Upper lobe of right lung (tissue), 1 donor: ENCODE measurements at regions not wholly inside any gene's neighbourhood (a gene's known extent, or its start where the extent isn't known, plus 50 kb on each side); places are given as distances from the start of the nearest gene placed in this dataset.
A peak's percentile ranks its signal among the peaks of the same experiment; 100 is the strongest.

Experiments
- ATAC-seq: fragments of 200-7000 bp; cut with Tn5 transposase; one replicate; pipeline ENCODE4 v1.9.1; 2020; ENCODE audit warnings: mild to moderate bottlenecking, moderate library complexity
- DNase-seq: peaks from one replicate; pipeline ENCODE4 v3.0.0-alpha.2; 2020
- H3K27ac ChIP-seq: fragments of 200-600 bp; one replicate; pipeline ENCODE4 v1.8.0; 2022
- H3K27me3 ChIP-seq: fragments of 200-600 bp; one replicate; pipeline ENCODE4 v1.8.0; 2022; ENCODE audit warnings: mild to moderate bottlenecking
- H3K36me3 ChIP-seq: fragments of 200-600 bp; one replicate; pipeline ENCODE4 v1.8.0; 2022
- H3K4me1 ChIP-seq: fragments of 200-600 bp; one replicate; pipeline ENCODE4 v1.8.0; 2022
- H3K4me3 ChIP-seq: fragments of 200-600 bp; one replicate; pipeline ENCODE4 v1.8.0; 2022; ENCODE audit warnings: mild to moderate bottlenecking
- H3K9me3 ChIP-seq: fragments of 200-600 bp; one replicate; pipeline ENCODE4 v1.8.0; 2022
- CTCF ChIP-seq: fragments of 200-600 bp; IDR thresholded peaks from one replicate; pipeline ENCODE4 v1.8.0; 2022; ENCODE audit warnings: antibody characterized with exemption
- intact Hi-C: fragments of 100-400 bp; cut with DNase I; formaldehyde crosslinking; loops from one replicate; pipeline ENCODE4 v1.11.0; 2022
- donor health status: DM: no; HTN: yes; CAD: no; lungs with severe emphysema.

- Histone ChIP-seq H3K9me3 (no peaks in the 10 kb centered on the region), H3K4me1 (peaks cover 18% of the 10 kb centered on the region), H3K4me3 (no peak overlapping the region), H3K27ac (no peak overlapping the region), H3K27me3 (no peaks in the 10 kb centered on the region), H3K36me3 (no peaks in the 10 kb centered on the region)
- DNase-seq (no peak), ATAC-seq (no peak)
- no peak for TF ChIP-seq CTCF
- intact Hi-C loops, result no loop called here
These were observed 132.1 kb downstream of the PLCE1 start for GRCh38 chr10:94125856-94126255.

GRCh38 chr10:94129393-94130130 is 135.8 kb downstream of the PLCE1 start:
- Histone ChIP-seq H3K4me1 (peaks cover 12% of the 10 kb centered on the region), H3K36me3 (no peaks in the 10 kb centered on the region), H3K27ac (no peak overlapping the region), H3K27me3 (no peaks in the 10 kb centered on the region), H3K4me3 (no peak overlapping the region), H3K9me3 (no peaks in the 10 kb centered on the region)
- ATAC-seq (no peak), DNase-seq (no peak)
- TF ChIP-seq CTCF, result no peak
- intact Hi-C loops, result no loop called here

DNA sequence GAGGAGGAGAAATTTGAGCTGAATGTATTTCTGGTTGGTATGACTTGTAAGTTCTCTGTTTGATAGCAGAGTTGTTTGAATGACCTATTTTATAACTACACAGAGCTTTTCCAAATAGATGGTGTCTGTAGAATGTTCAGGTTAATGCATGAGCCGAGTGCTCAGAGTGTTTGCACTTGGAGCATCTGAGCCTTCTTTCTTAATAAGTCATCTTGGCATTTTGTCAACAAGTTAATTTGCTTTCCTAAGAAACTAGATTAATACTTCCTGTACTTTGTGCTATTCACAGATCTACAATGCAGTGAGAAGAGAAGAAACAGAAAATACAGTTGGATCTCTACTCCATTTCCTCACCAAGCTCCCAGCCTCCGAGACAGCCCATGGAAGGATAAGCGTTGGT is 138.2 kb downstream of the PLCE1 start:
- H3K4me1 ChIP-seq, result peaks cover 6% of the 10 kb centered on the region
- no peak overlapping the region for H3K4me3 ChIP-seq
- TF ChIP-seq CTCF, result no peak
- DNase-seq (no peak), ATAC-seq (no peak)
- H3K27ac ChIP-seq, result no peak overlapping the region
- no peaks in the 10 kb centered on the region for H3K9me3 ChIP-seq
- no peaks in the 10 kb centered on the region for H3K27me3 ChIP-seq
- H3K36me3 ChIP-seq, result no peaks in the 10 kb centered on the region
- intact Hi-C loops, result no loop called here

- peaks cover 6% of the 10 kb centered on the region for H3K4me1 ChIP-seq
- ATAC-seq (peak; percentile 62), DNase-seq (no peak)
- H3K27ac ChIP-seq, result no peak overlapping the region
- no peaks in the 10 kb centered on the region for H3K36me3 ChIP-seq
- no peaks in the 10 kb centered on the region for H3K9me3 ChIP-seq
- no peaks in the 10 kb centered on the region for H3K27me3 ChIP-seq
- H3K4me3 ChIP-seq, result no peak overlapping the region
- intact Hi-C loops, result no loop called here
- TF ChIP-seq CTCF, result no peak
These were observed 139.5 kb downstream of the PLCE1 start for GRCh38 chr10:94133239-94133638.

DNA sequence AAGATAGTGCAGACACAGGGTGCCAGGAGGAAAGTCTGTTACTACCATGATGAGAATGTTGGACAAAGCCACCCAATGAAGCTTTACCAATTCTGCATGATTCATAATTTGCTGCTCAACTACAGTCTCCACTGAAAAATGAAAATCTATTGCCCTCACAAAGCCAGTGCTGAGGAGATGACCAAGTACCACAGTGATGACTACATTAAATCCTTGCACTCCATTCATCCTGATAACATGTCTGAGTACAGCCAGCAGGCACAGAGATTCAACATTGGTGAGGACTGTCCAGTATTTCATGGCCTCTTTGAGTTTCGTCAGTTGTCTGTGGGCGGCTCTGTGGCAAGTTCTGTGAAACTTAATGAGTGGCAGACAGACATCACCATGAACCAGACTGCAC is 144.0 kb downstream of the PLCE1 start:
- ATAC-seq (no peak), DNase-seq (no peak)
- Histone ChIP-seq H3K36me3 (no peaks in the 10 kb centered on the region), H3K27me3 (no peaks in the 10 kb centered on the region), H3K4me3 (no peak overlapping the region), H3K4me1 (no peaks in the 10 kb centered on the region), H3K9me3 (no peaks in the 10 kb centered on the region), H3K27ac (no peak overlapping the region)
- intact Hi-C loops, result no loop called here
- no peak for TF ChIP-seq CTCF

DNA sequence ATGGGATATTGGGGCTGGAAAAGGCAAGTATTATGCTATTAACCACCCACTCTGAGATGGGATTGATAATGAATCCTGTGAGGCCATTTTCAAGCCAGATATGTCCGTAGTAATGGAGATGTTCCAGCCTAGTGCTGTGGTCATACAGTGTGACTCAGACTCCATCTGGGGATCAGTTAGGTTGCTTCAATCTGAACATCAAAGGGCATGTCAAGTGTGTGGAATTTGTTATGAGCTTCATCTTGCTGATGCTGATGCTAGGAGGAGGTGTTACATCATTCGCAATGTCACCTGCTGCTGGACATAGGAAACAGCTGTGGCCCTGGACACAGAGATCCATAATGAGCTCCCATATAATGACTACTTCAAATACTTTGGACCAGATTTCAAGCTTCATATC is 144.7 kb downstream of the PLCE1 start:
- Histone ChIP-seq H3K4me3 (no peak overlapping the region), H3K27ac (no peak overlapping the region), H3K27me3 (no peaks in the 10 kb centered on the region), H3K4me1 (no peaks in the 10 kb centered on the region), H3K36me3 (no peaks in the 10 kb centered on the region), H3K9me3 (no peaks in the 10 kb centered on the region)
- no peak for DNase-seq
- intact Hi-C loops, result no loop called here
- TF ChIP-seq CTCF, result no peak
- no peak for ATAC-seq
